HG03039 (cell line): ENCODE measurements at regions not wholly inside any gene's neighbourhood (a gene's known extent, or its start where the extent isn't known, plus 50 kb on each side); places are given as distances from the start of the nearest gene placed in this dataset.

Experiments used
- ATAC-seq: cut with Tn5 transposase; IDR thresholded peaks from one replicate; pipeline ENCODE4 v1.9.1; 2021; ENCODE audit warnings: mild to moderate bottlenecking, moderate library complexity; ENCODE audit not compliant: unreplicated experiment

DNA sequence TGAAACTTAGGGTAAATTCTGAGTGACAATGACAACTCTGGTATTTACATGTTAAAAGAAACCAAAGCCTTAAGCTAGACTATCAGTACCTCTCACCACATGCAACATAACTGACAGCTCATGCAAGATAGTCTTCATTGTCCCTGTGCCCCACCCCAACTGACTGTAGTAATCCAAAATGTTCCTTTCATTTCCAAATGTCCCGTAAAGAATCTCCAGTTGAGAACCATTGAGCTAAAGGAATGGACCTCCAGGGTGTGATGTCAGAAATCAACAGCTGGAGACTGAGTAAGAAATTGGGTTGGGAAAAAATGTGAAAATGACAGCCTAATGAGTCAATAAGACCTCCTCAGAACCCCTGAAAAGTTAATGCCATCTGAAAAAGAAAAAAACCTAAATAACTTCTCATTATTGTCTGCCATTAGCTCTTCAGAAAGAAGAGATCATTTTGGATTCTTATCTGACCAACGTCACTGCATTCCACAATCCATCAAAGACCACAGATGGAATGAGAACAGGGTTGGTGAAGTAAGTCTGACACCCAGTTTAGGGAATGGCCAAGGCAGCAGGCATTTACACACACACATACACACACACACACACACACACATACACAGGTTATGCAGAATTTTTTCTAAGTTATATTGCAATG is 51.7 kb upstream of the ACVR2A start:
- ATAC-seq: no peak

DNA sequence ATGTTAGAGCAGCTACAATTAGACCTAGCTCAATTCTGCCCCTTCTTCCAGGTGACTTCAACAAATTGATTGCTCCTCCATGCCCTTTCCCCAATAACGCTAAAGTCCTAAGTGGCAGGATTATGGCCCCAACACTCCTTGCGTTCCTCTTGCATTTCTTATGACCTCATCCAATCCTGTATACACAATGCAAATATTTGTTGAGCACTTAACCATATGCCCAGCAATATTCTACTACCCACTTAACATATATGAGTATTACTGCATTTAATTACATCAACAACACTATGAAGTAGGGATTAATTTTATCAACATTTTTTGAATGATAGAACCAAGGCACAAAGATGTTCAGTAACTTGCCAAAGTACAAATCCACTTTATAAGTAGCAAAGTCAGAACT is 54.2 kb upstream of the ACVR2A start:
- ATAC-seq: no peak

DNA sequence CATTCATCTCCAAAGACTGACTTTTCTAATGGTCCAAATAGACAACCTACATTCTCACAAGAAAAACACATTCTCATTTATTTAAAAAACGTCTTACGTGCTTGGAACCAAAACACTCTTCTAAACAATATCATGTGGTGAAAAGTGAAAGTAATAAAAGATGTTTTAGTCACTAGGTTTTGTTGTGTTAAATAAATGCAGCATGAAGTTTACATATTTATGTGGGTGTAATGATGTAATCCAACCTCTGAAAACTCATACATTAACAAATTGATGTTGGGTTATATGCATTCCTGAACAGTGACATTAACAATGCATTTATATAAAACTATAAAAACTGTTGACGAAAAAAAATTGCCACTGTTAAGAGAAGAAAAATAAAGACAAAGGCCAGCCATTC is 55.1 kb upstream of the ACVR2A start:
- ATAC-seq: no peak

DNA sequence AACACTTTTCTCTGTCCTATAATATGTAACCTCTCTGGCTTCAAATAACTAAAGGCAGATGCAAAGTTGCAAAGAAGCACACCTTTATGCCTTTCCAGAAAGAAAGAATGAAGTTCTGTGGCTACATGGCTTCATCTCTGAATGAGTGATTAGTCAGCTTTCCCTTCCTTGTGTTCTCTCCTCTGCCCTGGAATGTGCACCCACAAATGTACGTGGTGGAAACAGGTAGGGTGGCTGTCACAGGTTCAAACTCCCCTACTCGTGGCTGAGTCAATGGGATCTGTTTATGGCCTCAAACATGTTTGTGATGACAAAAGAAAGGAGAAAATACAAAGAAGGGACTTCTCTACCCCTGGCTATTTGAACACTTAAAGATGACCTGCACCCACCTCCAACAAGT is 55.5 kb upstream of the ACVR2A start:
- ATAC-seq: no peak

DNA sequence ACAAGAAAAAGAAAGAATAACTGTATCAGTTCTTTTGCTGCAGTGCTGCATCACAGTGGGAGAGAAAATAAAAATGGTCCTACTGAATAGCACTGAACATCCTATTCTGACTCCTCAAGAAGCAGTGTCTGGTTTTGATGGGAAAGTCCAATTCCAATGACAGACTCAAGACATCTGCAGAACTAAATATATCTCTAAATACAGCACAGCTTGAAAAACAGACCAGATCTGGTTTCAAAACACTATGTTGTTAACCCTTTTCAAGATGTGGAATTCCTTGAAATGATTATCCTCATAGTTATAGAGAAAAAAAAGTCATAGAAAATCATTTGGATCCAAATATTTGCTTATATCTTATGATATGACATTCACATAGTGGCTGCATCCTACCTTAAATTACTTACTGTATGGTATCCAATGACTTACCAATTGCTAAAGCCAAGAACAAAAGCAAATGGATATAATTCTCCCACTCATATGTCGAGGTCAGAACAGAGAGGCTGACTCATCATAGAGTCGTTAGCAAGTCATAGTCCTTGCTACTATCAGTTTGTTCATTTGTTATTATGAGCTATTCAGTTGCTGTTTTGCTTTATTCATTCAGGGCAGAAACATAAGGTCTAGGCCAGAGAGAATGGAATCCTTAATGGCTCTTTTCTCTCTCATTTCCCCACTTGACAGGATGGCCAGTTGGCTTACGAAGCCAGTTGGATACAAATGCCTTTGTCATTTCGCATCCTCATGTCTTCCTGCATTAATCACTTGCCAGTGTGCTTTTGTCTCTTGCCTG is 62.5 kb upstream of the ACVR2A start:
- no peak for ATAC-seq

DNA sequence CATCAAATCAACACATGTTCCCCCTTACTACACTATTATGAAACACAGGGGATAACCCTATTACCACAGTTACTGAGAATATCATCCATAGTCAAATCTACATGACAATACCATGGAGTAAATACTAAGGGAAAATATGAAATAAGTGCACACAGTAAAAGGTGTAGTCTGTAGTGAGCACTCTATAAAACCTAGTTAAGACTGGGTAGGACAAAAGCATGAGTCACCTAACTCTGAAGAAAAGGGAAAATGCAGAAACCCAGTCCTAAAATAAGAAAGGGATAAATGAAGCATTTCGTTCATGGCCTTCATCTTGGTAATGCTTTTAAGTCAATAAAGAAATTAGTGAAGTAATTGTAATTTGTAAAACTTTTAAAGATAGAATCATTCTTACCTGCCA is 65.4 kb upstream of the ACVR2A start:
- ATAC-seq: no peak

DNA sequence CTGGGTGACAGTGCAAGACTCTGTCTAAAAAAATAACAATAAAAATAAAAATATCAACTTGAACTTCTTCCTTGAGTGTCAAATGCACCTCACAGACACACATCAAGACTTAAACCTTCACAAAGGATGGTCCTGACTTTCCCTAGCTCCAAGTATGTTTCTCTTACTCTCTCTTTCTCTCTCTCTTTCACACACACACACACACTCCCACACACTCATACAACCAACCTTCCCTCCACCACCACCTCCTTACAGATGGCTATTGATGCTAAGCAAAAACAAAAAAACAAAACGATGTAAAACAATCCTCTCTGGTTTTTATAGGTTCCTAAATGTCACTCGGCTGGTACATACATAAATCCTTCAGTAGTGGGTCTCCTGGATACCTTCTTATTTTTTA is 67.4 kb upstream of the ACVR2A start:
- ATAC-seq: no peak

DNA sequence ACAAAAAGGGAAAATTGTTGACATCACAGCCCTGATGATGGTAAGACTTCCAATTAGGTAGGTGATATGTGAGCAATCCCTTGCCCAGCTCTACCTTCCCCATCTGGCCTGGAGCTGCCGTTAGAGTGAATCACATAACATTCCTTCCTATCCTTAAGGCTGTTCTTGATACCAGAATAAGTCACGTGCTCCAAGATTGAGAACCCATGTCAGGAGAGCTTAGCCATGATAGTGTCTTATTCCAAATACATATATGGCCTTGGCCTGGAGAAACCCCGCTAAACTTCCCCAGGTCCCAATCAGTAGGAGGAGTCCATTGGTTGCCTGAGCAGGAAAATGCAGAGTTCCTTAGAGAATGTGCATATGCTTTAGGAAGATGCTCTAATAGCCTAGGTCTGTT is 70.0 kb upstream of the ACVR2A start:
- ATAC-seq: no peak

DNA sequence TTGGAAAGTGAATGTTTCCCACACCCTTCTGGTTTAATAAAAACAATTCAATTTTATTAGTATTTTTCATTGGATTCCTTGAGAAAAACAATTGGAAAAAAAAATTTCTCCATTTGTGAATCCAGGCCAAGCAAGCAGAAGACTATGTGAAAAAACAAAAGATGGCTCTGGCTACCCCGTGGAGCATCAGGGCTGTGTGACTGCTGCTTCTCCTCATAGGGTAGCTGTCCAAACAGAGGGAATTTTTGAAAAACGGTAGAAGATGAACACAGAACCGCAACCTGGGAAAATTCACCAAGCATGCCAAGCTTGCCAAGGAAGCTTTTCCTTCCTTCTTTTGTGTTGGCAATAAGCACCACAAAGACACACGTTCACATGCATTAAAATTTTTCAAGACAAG is 71.3 kb upstream of the ACVR2A start:
- no peak for ATAC-seq

DNA sequence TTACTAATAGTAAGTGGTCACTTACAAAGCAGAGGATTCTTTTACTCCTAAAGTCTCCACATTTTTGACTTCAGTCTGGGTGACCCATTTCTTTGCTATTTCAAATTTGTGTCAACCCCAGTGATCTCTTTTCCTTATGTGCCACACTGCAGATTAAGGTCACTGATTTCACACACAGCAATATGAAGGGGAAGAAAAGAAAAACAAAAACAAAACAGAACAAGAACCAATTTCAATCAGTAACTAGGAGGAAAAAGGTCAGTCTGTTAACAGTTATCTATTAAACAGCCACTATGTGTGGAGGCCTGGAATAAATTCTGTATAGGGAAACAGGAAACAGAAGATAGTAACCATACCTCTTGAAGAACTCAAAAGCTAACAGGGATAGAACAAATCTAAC is 72.0 kb upstream of the ACVR2A start:
- no peak for ATAC-seq

DNA sequence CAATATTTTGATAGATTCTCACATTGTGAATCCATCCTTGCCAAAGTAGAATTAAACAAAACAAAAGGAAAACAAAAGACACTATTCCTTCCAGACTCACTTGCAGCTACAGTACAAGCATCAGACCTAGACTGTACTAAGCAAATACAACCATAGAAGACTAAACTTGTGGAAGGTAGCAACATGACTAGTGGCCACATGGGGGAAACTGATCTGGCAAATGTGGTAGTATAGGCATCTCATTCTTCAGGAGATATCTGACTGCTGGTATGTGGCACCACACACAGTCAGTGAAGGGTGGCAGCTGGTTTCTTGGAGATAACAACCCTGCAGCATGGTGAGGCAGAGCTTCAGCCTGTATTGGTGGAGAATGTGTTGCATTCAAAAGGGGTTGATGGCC is 81.0 kb upstream of the ACVR2A start:
- ATAC-seq: no peak

DNA sequence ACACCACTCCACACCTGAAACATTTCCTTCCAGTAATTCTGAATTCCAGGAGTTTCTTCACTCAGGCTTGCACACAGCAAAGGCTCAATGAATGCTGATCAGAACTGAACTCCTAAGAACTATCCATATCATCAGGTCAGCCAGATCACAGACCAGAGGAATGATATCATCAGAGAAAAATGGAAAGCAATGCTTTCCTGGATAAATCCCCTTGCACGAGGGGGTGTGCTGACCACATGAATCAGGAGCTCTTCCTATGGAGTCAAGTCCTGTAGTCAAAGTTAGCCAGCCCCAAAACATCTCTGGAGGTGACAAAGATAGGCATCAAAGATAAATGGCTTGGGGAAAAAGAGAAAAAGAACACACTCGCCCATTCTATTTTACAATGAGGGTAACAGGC is 83.8 kb upstream of the ACVR2A start:
- ATAC-seq: no peak

DNA sequence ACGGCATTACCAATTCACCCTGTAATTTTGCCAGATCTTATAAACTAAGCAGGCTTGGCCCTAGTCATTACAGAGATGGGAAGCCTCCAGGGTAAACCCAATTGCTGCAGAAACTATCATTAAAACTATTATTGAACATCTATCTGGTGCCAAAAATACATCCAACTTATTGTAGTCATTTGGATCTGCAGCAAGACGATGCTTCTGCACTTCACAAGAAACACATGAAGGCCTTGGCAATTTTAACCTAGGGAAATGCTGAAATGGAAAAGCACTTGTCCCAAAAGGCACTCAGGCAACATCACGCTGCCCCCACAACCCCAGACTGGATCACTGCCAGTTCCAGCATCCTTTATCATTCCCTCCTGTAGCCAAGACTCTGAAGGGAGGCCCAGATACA is 85.3 kb upstream of the ACVR2A start:
- no peak for ATAC-seq

DNA sequence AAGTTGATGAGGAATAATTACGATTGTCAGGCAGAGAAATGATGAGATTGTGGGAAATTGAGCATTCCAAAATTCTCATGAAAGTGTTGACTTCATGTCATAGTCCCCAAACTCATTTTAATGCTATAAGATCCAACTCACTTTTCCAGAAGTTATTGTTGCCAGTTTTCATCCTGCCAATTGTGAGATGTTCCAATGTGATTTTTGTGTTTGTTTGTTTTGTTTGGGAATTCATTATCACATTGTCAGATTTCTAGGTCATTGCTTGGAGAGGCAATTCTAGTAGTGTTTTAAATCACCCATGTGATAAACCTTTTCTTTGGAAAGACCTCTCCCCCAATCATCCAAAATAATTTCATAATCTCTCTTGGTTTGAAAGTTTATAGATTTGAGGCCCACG is 86.0 kb upstream of the ACVR2A start:
- ATAC-seq: no peak

DNA sequence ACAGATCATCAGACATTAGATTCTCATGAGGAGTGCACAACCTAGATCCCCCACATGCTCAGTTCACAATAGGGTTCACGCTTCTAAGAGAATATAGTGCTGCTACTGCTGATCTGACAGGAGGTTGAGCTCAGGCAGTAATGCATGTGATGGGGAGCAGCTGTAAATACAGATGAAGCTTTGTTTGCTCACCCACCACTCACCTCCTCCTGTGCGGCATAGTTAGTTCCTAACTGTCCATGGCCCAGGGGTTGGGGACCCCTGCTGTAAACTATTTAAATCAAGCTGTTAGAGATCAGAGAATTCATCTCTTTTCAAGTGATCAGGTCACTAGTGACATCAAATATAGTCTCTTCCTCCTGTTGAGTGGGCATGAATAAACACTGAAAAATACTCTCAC is 88.8 kb upstream of the ACVR2A start:
- ATAC-seq: no peak

DNA sequence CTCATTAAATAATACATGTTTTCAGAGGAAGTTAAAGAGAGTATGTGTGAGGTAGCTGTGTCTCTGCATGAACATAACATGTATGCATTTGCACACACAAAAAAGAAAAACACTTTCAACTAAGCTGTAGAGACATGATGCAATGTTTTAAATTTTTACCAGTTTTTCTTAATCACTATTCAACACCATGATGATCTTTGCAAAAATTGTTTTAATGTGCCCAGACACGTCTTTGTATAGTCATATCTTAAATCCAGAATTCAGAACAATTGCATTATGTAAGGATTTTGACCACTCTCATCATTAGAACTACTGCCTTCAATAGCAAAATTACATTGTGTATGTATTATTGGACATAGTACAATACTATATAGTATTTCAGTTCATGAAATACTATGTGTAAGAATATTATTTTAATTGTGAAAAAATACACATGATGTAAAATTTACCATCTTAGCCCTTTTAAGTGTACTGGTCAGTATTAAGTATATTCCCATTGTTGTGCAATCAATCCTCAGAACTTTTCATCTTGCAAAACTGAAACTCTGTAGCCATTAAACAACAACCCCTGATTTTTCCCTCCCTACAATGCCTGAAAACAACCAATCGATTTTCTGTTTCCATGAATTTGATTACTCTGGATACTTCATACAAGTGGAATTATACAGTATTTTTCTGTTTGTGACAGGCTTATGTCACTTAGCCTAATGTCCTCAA is 104.5 kb upstream of the ACVR2A start:
- no peak for ATAC-seq

DNA sequence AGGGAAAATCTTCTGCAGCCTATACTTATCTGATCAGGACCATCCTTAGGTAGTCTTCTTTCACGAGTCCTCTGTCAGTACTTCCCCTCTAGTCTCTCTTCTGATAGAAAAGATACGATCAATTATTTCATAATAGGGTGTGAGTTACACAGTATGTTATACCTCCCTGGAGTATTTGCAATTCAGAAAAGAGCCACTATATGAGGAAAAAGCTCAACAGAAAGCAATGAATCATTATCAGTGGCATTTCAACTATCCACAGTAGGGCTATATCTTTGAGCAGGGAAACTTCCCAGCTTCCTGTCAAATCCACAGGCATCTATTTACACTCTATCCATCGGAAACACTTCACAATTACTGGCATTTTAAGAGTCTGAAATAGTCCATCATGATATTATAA is 105.3 kb upstream of the ACVR2A start:
- ATAC-seq: no peak

DNA sequence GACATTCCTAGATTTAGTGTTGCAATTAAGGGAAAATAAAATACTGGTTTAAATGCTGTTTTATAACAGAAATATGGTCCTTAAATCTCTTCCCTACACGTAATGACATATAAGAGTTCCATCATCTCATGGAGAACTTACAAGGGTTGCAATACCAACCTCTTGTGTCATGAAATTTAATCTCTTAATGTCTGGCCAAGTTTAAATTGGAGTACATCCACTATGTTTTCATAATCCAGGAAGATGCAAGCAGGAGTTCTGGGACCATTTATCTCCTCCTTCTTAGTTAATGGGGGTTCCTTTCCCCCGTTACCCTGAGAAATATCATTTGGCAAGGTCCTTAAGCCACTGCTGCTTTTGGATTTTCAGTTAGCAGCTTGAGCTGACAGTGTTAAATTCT is 126.0 kb upstream of the ACVR2A start:
- ATAC-seq: no peak

DNA sequence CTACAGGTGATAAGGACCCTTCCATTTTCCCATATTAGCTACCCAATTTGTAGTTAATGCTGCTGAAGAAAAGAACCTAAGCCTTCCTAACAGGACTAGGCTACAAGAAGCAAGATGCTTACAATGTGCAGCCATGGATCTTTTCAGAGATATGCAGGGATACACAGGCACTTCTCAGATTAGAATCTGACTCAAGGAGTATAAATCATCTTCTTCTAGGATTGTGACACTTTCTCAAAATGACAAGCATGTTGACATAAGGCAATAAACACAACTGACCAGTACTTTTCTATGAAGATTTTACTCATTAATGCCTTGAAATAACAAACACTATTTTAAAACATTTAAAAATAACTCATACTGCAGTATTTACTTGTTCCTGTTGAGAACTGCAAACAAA is 127.9 kb upstream of the ACVR2A start:
- ATAC-seq: no peak

DNA sequence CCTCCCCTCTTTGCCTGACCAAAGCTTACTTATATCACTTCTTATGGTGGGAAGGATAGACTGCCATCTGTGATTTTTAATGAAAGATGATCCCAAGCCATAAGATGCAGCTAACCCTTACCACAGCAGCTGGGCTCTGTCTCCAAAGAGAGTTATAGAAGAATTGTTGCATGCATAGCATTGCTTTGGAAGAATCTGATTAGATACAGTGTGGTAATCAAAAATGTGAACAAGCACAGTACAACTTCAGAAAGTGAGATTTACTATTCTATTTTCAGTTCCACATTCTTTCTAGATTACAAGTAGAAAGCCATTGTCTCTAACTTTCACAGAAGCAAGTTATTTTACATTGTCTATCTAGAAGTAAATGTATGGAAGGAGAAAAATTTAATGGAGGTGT is 129.0 kb upstream of the ACVR2A start:
- ATAC-seq: peak; percentile 49

DNA sequence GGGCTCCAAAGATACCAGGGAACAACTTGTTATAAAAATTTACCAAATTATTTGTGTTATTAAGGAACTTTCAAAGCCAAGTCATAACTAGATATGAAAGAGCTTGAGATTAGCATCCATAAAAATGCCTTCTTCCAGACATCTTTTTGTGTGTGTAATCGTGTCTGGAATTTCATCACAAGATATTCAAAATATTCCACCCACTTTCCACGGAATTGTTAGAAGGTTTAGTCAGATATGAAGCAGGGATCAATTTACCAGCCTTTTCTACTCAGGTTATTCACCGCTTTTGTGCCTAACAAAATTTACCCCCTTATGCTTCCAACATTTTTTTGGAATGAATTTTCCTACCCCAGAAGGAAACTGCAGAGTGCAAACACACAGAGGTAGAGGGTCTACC is 130.2 kb upstream of the ACVR2A start:
- ATAC-seq: no peak

DNA sequence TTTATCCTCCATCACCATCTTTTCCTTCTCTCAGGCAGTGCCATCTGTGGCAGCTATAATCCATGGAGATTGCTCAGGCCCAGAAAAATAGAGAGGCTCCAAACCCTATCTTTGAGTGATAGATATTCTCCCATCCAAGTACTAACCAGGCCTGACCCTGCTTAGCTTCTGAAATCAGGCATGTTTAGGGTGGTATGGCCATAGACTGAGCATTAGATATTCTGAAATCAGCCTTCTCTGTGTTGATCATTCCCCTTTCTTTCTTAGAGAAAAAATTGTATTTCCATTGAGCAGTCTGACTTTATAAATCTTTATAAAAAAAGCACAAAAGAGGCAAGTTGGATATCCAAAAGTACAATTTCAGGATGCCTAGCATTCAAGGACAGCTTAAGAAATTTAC is 131.5 kb upstream of the ACVR2A start:
- ATAC-seq: no peak
